Mesothelial cell of epicardium (in vitro differentiated cells): ENCODE measurements at regions not wholly inside any gene's neighbourhood (a gene's known extent, or its start where the extent isn't known, plus 50 kb on each side); places are given as distances from the start of the nearest gene placed in this dataset.

Experiments
- DNase-seq, 2 experiments: peaks; one replicate each; pipeline ENCODE4 v3.0.0; 2021; ENCODE audit warnings: low spot score in 2 of 2; ENCODE audit not compliant: unreplicated experiment in 2 of 2
- H3K27ac Mint-ChIP-seq: 2 replicates; pipeline ENCODE4 v1.8.0; 2021; ENCODE audit warnings: mixed read lengths
- H3K27me3 Mint-ChIP-seq: 2 replicates; pipeline ENCODE4 v1.8.0; 2021; ENCODE audit warnings: low read depth, mixed read lengths
- H3K36me3 Mint-ChIP-seq: 2 replicates; pipeline ENCODE4 v1.8.0; 2021; ENCODE audit warnings: mixed read lengths
- H3K4me1 Mint-ChIP-seq: 2 replicates; pipeline ENCODE4 v1.8.0; 2021; ENCODE audit warnings: mixed read lengths
- H3K4me3 Mint-ChIP-seq: 2 replicates; pipeline ENCODE4 v1.8.0; 2021; ENCODE audit warnings: mild to moderate bottlenecking, moderate library complexity, mixed read lengths
- H3K9me3 Mint-ChIP-seq: 2 replicates; pipeline ENCODE4 v1.8.0; 2021; ENCODE audit warnings: mixed read lengths
- CTCF ChIP-seq: fragments of 200-600 bp; sonication (generic); IDR thresholded peaks from one replicate; pipeline ENCODE4 v1.5.0; 2021; ENCODE audit warnings: antibody characterized with exemption; ENCODE audit not compliant: unreplicated experiment

- Mint-ChIP-seq H3K27me3 (peaks cover 8% of the 10 kb centered on the region), H3K4me1 (peaks cover 49% of the 10 kb centered on the region), H3K9me3 (no peaks in the 10 kb centered on the region), H3K4me3 (no peak overlapping the region), H3K27ac (peak overlapping the region; percentile 74), H3K36me3 (no peaks in the 10 kb centered on the region)
- no peak for TF ChIP-seq CTCF
- no peak for DNase-seq
Measured at GRCh38 chr2:200741468-200742202, 70.1 kb upstream of the BZW1 start.

- no peak overlapping the region for H3K4me3 Mint-ChIP-seq
Measured at GRCh38 chr2:200742426-200742825, 69.3 kb upstream of the BZW1 start.

GRCh38 chr2:200743042-200743676 lies 68.6 kb upstream of the BZW1 start:
- no peak overlapping the region for H3K4me3 Mint-ChIP-seq
- H3K9me3 Mint-ChIP-seq, result no peaks in the 10 kb centered on the region
- peaks cover 8% of the 10 kb centered on the region for H3K27me3 Mint-ChIP-seq
- TF ChIP-seq CTCF, result no peak
- no peak overlapping the region for H3K27ac Mint-ChIP-seq
- DNase-seq, result no peak
- H3K4me1 Mint-ChIP-seq, result peaks cover 51% of the 10 kb centered on the region
- H3K36me3 Mint-ChIP-seq, result no peaks in the 10 kb centered on the region

More at GRCh38 chr2:200742426-200742825, 69.3 kb upstream of the BZW1 start:
- no peak for DNase-seq
- peaks cover 47% of the 10 kb centered on the region for H3K4me1 Mint-ChIP-seq
- H3K9me3 Mint-ChIP-seq, result no peaks in the 10 kb centered on the region
- no peaks in the 10 kb centered on the region for H3K36me3 Mint-ChIP-seq
- H3K27me3 Mint-ChIP-seq, result peaks cover 8% of the 10 kb centered on the region
- no peak for TF ChIP-seq CTCF
- no peak overlapping the region for H3K27ac Mint-ChIP-seq

GRCh38 chr2:200744201-200744602 lies 67.5 kb upstream of the BZW1 start:
- H3K9me3 Mint-ChIP-seq, result no peaks in the 10 kb centered on the region

GRCh38 chr2:200746301-200746700 lies 65.4 kb upstream of the BZW1 start:
- DNase-seq, result no peak
- TF ChIP-seq CTCF, result no peak
- Mint-ChIP-seq H3K27ac (peak overlapping the region; percentile 77), H3K9me3 (no peaks in the 10 kb centered on the region), H3K4me1 (peaks cover 54% of the 10 kb centered on the region), H3K36me3 (no peaks in the 10 kb centered on the region), H3K4me3 (no peak overlapping the region), H3K27me3 (no peaks in the 10 kb centered on the region)

More at GRCh38 chr2:200744201-200744602, 67.5 kb upstream of the BZW1 start:
- peaks cover 8% of the 10 kb centered on the region for H3K27me3 Mint-ChIP-seq
- TF ChIP-seq CTCF, result no peak
- H3K4me3 Mint-ChIP-seq, result no peak overlapping the region
- no peaks in the 10 kb centered on the region for H3K36me3 Mint-ChIP-seq
- H3K27ac Mint-ChIP-seq, result no peak overlapping the region
- no peak for DNase-seq
- H3K4me1 Mint-ChIP-seq, result peaks cover 62% of the 10 kb centered on the region
